DND-41 (cell line): ENCODE measurements at regions not wholly inside any gene's neighbourhood (a gene's known extent, or its start where the extent isn't known, plus 50 kb on each side); places are given as distances from the start of the nearest gene placed in this dataset.
"Not testable (repeated sequence)": the region's sequence is repeated elsewhere in the genome, so short reads cannot be mapped to it uniquely, and the experiment has no call there.

Experiments
- ATAC-seq: fragments of 200-7000 bp; cut with Tn5 transposase; 3 replicates; pipeline ENCODE4 v1.9.1; 2021; ENCODE audit warnings: low read depth; ENCODE audit not compliant: insufficient read depth
- DNase-seq: peaks from one replicate; pipeline ENCODE4 v3.0.0-alpha.2; 2020
- H2AFZ ChIP-seq: 2 replicates; pipeline ENCODE4 v1.6.0; 2012; ENCODE audit warnings: low read depth, low read length
- H3K27ac ChIP-seq: 2 replicates; pipeline ENCODE4 v1.5.1; 2012; ENCODE audit warnings: low read length, inconsistent platforms
- H3K27me3 ChIP-seq: fragments of 200-600 bp; sonication (generic); 2 replicates; pipeline ENCODE4 v1.6.0; 2012; ENCODE audit warnings: low read length, mild to moderate bottlenecking, inconsistent platforms; ENCODE audit not compliant: insufficient read depth, poor library complexity
- H3K36me3 ChIP-seq: 2 replicates; pipeline ENCODE4 v1.5.1; 2012; ENCODE audit warnings: low read length, inconsistent platforms; ENCODE audit not compliant: insufficient read depth
- H3K4me1 ChIP-seq: 2 replicates; pipeline ENCODE4 v1.5.1; 2012; ENCODE audit warnings: mild to moderate bottlenecking, low read length; ENCODE audit not compliant: insufficient read depth
- H3K4me2 ChIP-seq: 2 replicates; pipeline ENCODE4 v1.6.0; 2012; ENCODE audit warnings: mild to moderate bottlenecking, moderate library complexity, low read length, inconsistent platforms; ENCODE audit not compliant: insufficient read depth
- H3K4me3 ChIP-seq, 2 experiments: fragments of 200-600 bp in 1 of 2; shearing (Covaris generic) in 1 of 2; 2 replicates each; pipeline ENCODE4 v1.5.1; 2012 to 2016; ENCODE audit warnings: inconsistent platforms in 2 of 2, low read length in 2 of 2, mild to moderate bottlenecking in 2 of 2, low read depth in 1 of 2, moderate library complexity in 1 of 2
- H3K79me2 ChIP-seq: 2 replicates; pipeline ENCODE4 v1.6.0; 2012; ENCODE audit warnings: low read length, inconsistent platforms; ENCODE audit not compliant: insufficient read depth
- H3K9ac ChIP-seq: 2 replicates; pipeline ENCODE4 v1.6.0; 2012; ENCODE audit warnings: low read depth, mild to moderate bottlenecking, inconsistent platforms, low read length, moderate library complexity
- H3K9me3 ChIP-seq: 2 replicates; pipeline ENCODE4 v1.5.1; 2012; ENCODE audit warnings: low read length, moderate library complexity, mild to moderate bottlenecking, inconsistent platforms; ENCODE audit not compliant: insufficient read depth, severe bottlenecking
- H4K20me1 ChIP-seq: 2 replicates; pipeline ENCODE4 v1.6.0; 2012; ENCODE audit warnings: low read length; ENCODE audit not compliant: insufficient read depth
- EZH2 ChIP-seq: IDR thresholded peaks from 3 replicates; pipeline ENCODE4 v1.6.1; 2012; ENCODE audit warnings: borderline replicate concordance, low read depth, mild to moderate bottlenecking, moderate library complexity, low read length, inconsistent platforms; ENCODE audit not compliant: severe bottlenecking
- TF ChIP-seq, protein P1 (sequence below): IDR thresholded peaks from 2 replicates; pipeline ENCODE4 v1.5.1; 2012; ENCODE audit warnings: borderline replicate concordance, low read length, moderate library complexity, mild to moderate bottlenecking; ENCODE audit not compliant: poor library complexity, severe bottlenecking; ENCODE audit errors: extremely low read depth

DNA sequence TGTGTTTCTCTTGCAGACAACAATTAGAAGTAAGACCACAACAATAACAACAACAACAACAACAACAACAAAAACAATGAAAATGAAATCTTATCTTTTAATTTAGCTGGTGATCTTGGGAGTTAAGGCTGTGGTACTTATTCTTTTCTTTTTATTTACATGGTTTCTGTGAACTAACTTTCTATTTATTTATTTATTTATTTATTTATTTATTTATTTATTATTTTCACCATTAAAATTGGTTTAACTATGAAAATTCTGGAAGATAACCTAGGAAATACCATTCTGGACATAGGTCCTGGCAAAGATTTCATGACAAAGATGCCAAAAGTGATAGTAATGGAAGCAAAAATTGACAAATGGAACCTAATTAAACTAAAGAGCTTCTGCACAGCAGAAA lies 102.5 kb upstream of the PNPT1 start:
- Histone ChIP-seq H3K4me2 (no peak overlapping the region), H3K79me2 (no peaks in the 10 kb centered on the region), H3K4me1 (no peaks in the 10 kb centered on the region), H3K4me3 (no peak overlapping the region), H3K27me3 (no peaks in the 10 kb centered on the region), H3K9me3 (no peaks in the 10 kb centered on the region), H3K27ac (no peak overlapping the region), H3K36me3 (no peaks in the 10 kb centered on the region), H2AFZ (no peak overlapping the region), H4K20me1 (no peaks in the 10 kb centered on the region), H3K9ac (no peak overlapping the region)
- ATAC-seq: no peak
- no peak for TF ChIP-seq EZH2
- TF ChIP-seq, protein P1, sequence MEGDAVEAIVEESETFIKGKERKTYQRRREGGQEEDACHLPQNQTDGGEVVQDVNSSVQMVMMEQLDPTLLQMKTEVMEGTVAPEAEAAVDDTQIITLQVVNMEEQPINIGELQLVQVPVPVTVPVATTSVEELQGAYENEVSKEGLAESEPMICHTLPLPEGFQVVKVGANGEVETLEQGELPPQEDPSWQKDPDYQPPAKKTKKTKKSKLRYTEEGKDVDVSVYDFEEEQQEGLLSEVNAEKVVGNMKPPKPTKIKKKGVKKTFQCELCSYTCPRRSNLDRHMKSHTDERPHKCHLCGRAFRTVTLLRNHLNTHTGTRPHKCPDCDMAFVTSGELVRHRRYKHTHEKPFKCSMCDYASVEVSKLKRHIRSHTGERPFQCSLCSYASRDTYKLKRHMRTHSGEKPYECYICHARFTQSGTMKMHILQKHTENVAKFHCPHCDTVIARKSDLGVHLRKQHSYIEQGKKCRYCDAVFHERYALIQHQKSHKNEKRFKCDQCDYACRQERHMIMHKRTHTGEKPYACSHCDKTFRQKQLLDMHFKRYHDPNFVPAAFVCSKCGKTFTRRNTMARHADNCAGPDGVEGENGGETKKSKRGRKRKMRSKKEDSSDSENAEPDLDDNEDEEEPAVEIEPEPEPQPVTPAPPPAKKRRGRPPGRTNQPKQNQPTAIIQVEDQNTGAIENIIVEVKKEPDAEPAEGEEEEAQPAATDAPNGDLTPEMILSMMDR: no peak
- DNase-seq: no peak

DNA sequence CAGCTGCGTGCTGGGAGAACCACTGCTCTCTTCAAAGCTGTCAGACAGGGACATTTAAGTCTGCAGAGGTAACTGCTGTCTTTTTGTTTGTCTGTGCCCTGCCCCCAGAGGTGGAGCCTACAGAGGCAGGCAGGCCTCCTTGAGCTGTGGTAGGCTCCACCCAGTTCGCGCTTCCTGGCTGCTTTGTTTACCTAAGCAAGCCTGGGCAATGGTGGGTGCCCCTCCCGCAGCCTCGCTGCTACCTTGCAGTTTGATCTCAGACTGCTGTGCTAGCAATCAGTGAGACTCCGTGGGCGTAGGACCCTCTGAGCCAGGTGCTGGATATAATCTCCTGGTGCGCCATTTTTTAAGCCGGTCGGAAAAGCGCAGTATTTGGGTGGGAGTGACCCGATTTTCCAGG lies 100.0 kb upstream of the PNPT1 start:
- H3K36me3 ChIP-seq, H3K9ac ChIP-seq, DNase-seq, H4K20me1 ChIP-seq, H3K27me3 ChIP-seq, H3K4me3 ChIP-seq, H3K4me1 ChIP-seq, H2AFZ ChIP-seq, H3K79me2 ChIP-seq, H3K27ac ChIP-seq, H3K9me3 ChIP-seq, H3K4me2 ChIP-seq, ATAC-seq: not testable (repeated sequence)

DNA sequence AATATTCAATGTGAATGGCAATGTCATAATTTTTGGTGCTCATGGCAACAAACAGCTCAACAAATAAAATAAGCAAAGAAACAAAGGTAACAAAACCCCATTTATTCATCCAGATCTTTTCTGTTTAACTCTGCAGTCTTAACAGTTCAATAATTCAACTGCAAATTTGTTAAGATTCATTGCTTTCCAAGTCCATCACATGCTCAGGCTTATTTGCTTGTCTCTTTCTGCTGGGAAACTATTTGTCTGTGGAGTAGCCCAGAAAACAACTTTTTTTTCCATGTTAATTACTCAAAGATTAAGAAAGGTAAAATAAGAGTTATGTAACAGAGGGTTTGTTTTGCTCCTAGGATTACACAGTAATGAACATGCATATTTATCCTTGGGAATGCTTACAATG lies 92.6 kb upstream of the PNPT1 start:
- Histone ChIP-seq H3K4me2 (no peak overlapping the region), H3K4me1 (no peaks in the 10 kb centered on the region), H2AFZ (no peak overlapping the region), H3K9me3 (no peaks in the 10 kb centered on the region), H3K4me3 (no peak overlapping the region), H4K20me1 (no peaks in the 10 kb centered on the region), H3K79me2 (no peaks in the 10 kb centered on the region), H3K27ac (no peak overlapping the region), H3K9ac (no peak overlapping the region), H3K36me3 (no peaks in the 10 kb centered on the region), H3K27me3 (no peaks in the 10 kb centered on the region)
- DNase-seq (no peak), ATAC-seq (no peak)
- TF ChIP-seq, protein P1: no peak
- no peak for TF ChIP-seq EZH2

DNA sequence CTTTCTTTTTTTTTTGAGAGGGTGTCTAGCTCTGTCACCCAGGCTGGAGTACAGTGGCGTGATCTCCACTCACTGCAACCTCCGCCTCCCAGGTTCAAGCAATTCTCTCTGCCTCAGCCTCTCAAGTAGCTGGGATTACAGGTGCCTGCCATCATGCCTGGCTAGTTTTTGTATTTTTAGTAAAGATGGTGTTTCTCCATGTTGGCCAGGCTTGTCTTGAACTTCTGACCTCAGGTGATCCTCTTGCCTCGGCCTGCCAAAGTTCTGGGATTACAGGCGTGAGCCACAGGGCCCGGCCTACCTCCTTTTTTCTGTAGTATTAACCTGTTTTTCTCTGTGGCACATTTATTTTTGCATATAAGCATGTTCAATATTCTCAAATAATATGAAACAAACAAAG lies 90.1 kb upstream of the PNPT1 start:
- not testable (repeated sequence) for H3K79me2 ChIP-seq, H3K27ac ChIP-seq, H3K9ac ChIP-seq, ATAC-seq, H2AFZ ChIP-seq, H3K36me3 ChIP-seq, H4K20me1 ChIP-seq, H3K27me3 ChIP-seq, DNase-seq, H3K4me3 ChIP-seq, H3K4me1 ChIP-seq, H3K9me3 ChIP-seq, H3K4me2 ChIP-seq
